ENCODE measurements at regions not wholly inside any gene's neighbourhood (a gene's known extent, or its start where the extent isn't known, plus 50 kb on each side); places are given as distances from the start of the nearest gene placed in this dataset.

GRCh38 chr5:2696156-2696807 lies 55.2 kb downstream of the IRX2 start:
- no peak for DNase-seq (ENCODE audit: low read depth)
- no peak overlapping the region for H3K4me3 ChIP-seq (ENCODE audit: low read depth, low read length)

GRCh38 chr5:2695200-2695891 lies 56.1 kb downstream of the IRX2 start:
- no peak overlapping the region for H3K4me3 ChIP-seq (ENCODE audit: low read depth, low read length)
- DNase-seq (ENCODE audit: low read depth): no peak

DNA sequence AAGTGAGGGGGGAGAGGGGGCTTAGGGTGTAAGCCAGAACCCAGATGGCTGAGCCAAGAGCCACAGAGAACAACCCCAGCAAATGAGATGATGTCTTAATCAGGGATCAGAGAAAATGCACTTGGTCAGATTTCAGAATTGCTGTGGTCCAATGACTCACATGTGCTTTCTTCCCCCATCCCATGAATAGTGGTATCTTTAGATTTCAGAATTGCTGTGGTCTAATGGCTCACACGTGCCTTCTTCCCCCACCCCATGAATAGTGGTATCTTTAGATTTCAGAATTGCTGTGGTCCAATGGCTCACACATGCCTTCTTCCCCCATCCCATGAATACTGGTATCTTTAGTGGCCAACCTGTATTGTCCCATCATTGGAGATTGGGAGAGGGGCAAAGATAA lies 59.9 kb downstream of the IRX2 start:
- H3K4me3 ChIP-seq (ENCODE audit: low read depth, low read length): no peak overlapping the region
- no peak for DNase-seq (ENCODE audit: low read depth)

GRCh38 chr5:2690293-2690692 lies 61.2 kb downstream of the IRX2 start:
- H3K4me3 ChIP-seq (ENCODE audit: low read depth, low read length): no peak overlapping the region
- no peak for DNase-seq (ENCODE audit: low read depth)

GRCh38 chr5:2688586-2688985 lies 62.9 kb downstream of the IRX2 start:
- no peak overlapping the region for H3K4me3 ChIP-seq (ENCODE audit: low read depth, low read length)

GRCh38 chr5:2687746-2688145 lies 63.7 kb downstream of the IRX2 start:
- no peak overlapping the region for H3K4me3 ChIP-seq (ENCODE audit: low read depth, low read length)
- DNase-seq (ENCODE audit: low read depth): no peak

More at GRCh38 chr5:2688586-2688985, 62.9 kb downstream of the IRX2 start:
- DNase-seq (ENCODE audit: low read depth): no peak

- H3K4me3 ChIP-seq (ENCODE audit: low read depth, low read length): no peak overlapping the region
- no peak for DNase-seq (ENCODE audit: low read depth)
These were observed 65.0 kb downstream of the IRX2 start for GRCh38 chr5:2686321-2687124.

- no peak for DNase-seq (ENCODE audit: low read depth)
- no peak overlapping the region for H3K4me3 ChIP-seq (ENCODE audit: low read depth, low read length)
These were observed 65.7 kb downstream of the IRX2 start for GRCh38 chr5:2685651-2686272.

GRCh38 chr5:2684606-2685005 lies 66.9 kb downstream of the IRX2 start:
- DNase-seq (ENCODE audit: low read depth): no peak
- no peak overlapping the region for H3K4me3 ChIP-seq (ENCODE audit: low read depth, low read length)

GRCh38 chr5:2683720-2684119 lies 67.8 kb downstream of the IRX2 start:
- H3K4me3 ChIP-seq (ENCODE audit: low read depth, low read length): no peak overlapping the region
- no peak for DNase-seq (ENCODE audit: low read depth)

GRCh38 chr5:2681476-2681875 lies 70.0 kb downstream of the IRX2 start:
- H3K4me3 ChIP-seq (ENCODE audit: low read depth, low read length): no peak overlapping the region
- no peak for DNase-seq (ENCODE audit: low read depth)

- no peak for DNase-seq (ENCODE audit: low read depth)
These were observed 70.5 kb downstream of the IRX2 start for GRCh38 chr5:2680979-2681378.

DNA sequence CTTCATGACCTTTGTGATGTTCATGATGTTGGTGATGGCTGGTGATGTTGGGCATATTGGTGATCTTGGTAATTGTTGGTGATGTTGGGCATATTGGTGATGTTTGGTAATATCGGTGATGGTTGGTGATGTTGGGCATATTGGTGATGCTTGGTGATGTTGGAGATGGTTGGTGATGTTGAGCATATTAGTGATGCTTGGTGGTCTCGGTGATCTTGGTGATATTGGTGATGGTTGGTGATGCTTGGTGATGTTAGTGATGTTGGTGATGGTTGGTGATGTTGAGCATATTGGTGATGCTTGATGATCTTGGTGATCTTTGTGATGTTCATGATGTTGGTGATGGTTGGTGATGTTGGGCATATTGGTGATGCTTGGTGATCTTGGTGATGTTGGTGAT lies 73.8 kb downstream of the IRX2 start:
- no peak for DNase-seq (ENCODE audit: low read depth)
- no peak overlapping the region for H3K4me3 ChIP-seq (ENCODE audit: low read depth, low read length)

More at GRCh38 chr5:2680979-2681378, 70.5 kb downstream of the IRX2 start:
- H3K4me3 ChIP-seq (ENCODE audit: low read depth, low read length): no peak overlapping the region

DNA sequence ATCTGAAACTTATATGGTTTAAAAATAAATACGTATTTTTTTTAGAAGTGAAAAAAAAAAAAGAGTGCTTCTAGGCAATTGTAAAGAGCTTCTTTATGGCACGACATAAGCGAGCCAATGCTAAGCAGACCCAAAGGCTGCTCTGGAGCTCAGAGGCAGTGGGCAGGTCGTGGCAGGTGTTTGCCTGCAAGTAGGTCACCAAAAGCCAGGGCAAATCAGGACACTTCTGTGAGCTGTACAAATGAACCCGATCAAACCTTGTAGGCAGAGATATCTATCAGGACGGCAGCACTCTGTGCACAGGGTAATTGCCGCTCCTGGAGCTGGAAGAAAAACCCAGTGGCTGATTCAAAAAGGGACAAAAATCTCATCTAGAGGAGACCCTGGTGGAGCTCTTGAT lies 75.9 kb downstream of the IRX2 start:
- no peak for DNase-seq (ENCODE audit: low read depth)
- no peak overlapping the region for H3K4me3 ChIP-seq (ENCODE audit: low read depth, low read length)

DNA sequence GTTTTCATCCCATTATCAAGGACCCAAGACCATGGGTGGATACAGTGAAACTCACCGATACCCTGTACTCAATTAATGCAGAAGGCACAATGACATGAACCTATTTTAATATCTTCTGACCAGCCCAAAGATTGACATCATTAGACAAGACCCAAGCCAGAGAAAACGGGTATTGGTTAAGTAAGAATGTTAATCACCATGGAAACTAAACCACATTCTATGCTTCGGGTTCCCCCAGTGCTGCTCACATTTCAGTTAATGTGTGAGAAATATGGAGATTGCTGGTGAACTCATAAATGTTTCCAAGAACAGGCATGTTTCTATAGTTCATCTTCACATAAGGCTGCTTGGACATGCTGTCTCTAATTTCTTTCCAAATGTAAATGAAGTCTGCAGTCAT lies 77.0 kb downstream of the IRX2 start:
- DNase-seq (ENCODE audit: low read depth): no peak
- H3K4me3 ChIP-seq (ENCODE audit: low read depth, low read length): no peak overlapping the region

- H3K4me3 ChIP-seq (ENCODE audit: low read depth, low read length): no peak overlapping the region
- DNase-seq (ENCODE audit: low read depth): no peak
These were observed 80.5 kb downstream of the IRX2 start for GRCh38 chr5:2670940-2671339.

- no peak overlapping the region for H3K4me3 ChIP-seq (ENCODE audit: low read depth, low read length)
- DNase-seq (ENCODE audit: low read depth): no peak
These were observed 81.6 kb downstream of the IRX2 start for GRCh38 chr5:2669913-2670312.

DNA sequence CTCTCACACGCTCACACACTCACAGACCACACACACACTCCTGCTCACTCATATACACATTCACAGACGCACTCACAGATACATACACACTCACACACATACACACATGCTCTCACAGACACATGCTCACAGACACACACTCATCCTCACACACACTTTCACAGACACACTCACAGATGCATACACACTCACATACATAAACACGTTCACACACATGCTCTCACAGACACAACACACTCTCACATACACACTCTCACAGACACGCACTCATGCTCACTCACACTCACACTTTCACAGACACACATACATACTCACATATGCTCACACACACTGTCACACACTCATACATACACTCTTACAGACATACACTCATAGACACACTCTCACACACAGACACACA lies 82.2 kb downstream of the IRX2 start:
- no peak for DNase-seq (ENCODE audit: low read depth)
- H3K4me3 ChIP-seq (ENCODE audit: low read depth, low read length): no peak overlapping the region

DNA sequence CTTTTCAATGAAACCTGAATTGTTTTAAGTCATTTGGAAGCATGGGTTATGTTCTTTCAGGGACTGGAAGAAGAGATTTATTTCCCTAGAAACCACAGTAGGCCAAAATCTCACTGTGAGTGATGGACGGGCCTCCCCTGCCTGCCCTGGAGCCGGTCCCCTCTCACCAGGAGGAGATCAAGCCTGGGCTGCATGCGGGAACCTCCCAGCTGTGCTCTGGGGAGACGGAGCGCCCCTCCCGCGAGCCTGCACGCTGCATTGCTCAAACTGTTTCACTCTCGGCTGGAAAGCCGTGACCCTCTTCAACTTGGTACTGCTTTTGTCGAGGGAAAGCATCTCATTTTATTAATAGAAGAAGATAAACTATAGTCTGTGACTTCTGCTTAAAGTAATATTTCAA lies 85.4 kb downstream of the IRX2 start:
- no peak overlapping the region for H3K4me3 ChIP-seq (ENCODE audit: low read depth, low read length)
- DNase-seq (ENCODE audit: low read depth): no peak

GRCh38 chr5:2663489-2663888 lies 88.0 kb downstream of the IRX2 start:
- no peak for DNase-seq (ENCODE audit: low read depth)

More at GRCh38 chr5:2663489-2663888, 88.0 kb downstream of the IRX2 start:
- no peak overlapping the region for H3K4me3 ChIP-seq (ENCODE audit: low read depth, low read length)

Measured in skeletal muscle cell (primary cell).